ENCODE measurements at regions not wholly inside any gene's neighbourhood (a gene's known extent, or its start where the extent isn't known, plus 50 kb on each side); places are given as distances from the start of the nearest gene placed in this dataset.

DNA sequence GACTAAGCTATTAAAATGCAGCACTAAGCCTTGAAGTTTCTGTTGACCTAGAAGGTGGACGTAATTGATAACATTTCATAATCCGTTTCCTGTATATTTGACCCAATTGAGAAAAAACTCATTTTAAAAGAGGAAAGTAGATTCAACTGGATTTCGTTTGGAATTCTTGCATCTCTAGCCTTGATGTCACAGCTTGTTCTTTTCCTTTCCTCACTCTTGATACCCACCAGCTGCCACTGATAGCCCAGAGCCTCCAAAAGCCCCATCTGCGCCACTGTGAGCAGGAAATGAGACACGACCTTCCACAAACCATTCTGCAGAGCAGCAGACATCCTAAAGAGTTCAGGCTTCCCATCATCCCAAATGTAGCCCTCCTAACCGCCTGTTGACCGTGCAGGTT is 61.8 kb downstream of the FOXB1 start:
- no peak for DNase-seq (ENCODE audit: low read depth, low spot score)
- no TSS peak for BruUV-seq (replicated peaks)
- no peaks in the 10 kb centered on the region for H3K79me2 ChIP-seq (ENCODE audit: control insufficient read depth, insufficient read depth, low read length)
- peaks cover 0 to under 1% of the 10 kb centered on the region in 2 experiments; a peak in 2 of 4 replicates for H3K27me3 ChIP-seq (replicated peaks in 1 of 2; ENCODE audit: control insufficient read depth in 2 of 2, insufficient read depth in 2 of 2, low read length in 1 of 2)
- in situ Hi-C loops (cut with MboI) (no loop called here), intact Hi-C loops (cut with micrococcal nuclease; ENCODE audit: unreplicated experiment) (no loop called here)
- TF ChIP-seq ATF7 (IDR thresholded peaks at IDR 0.05; ENCODE audit: low read depth) (no peak), RELA (IDR thresholded peaks at IDR 0.05; ENCODE audit: borderline replicate concordance, partially characterized antibody) (no peak), SP1 (IDR thresholded peaks at IDR 0.05; ENCODE audit: low read depth, low read length) (no peak), SREBF1 (IDR thresholded peaks at IDR 0.05; ENCODE audit: low read length) (no peak), BCLAF1 (IDR thresholded peaks at IDR 0.05) (no peak), NR2C2 (IDR thresholded peaks at IDR 0.05; ENCODE audit: borderline replicate concordance, control insufficient read depth, insufficient read length, low read depth) (no peak), BRCA1 (IDR thresholded peaks at IDR 0.05; ENCODE audit: low read depth, low read length) (no peak), RAD51 (IDR thresholded peaks at IDR 0.05) (no peak), PBX3 (IDR thresholded peaks at IDR 0.05; ENCODE audit: insufficient replicate concordance, low read depth, low read length) (no peak), MEF2A (IDR thresholded peaks at IDR 0.05; ENCODE audit: insufficient read depth, low read depth, low read length) (no peak), TBL1XR1 (IDR thresholded peaks at IDR 0.05; ENCODE audit: low read depth, low read length) (no peak), ZNF217 (IDR thresholded peaks at IDR 0.05) (no peak), MTA3 (IDR thresholded peaks at IDR 0.05; ENCODE audit: borderline replicate concordance, low read length) (no peak)
- TF ChIP-seq, protein P1, sequence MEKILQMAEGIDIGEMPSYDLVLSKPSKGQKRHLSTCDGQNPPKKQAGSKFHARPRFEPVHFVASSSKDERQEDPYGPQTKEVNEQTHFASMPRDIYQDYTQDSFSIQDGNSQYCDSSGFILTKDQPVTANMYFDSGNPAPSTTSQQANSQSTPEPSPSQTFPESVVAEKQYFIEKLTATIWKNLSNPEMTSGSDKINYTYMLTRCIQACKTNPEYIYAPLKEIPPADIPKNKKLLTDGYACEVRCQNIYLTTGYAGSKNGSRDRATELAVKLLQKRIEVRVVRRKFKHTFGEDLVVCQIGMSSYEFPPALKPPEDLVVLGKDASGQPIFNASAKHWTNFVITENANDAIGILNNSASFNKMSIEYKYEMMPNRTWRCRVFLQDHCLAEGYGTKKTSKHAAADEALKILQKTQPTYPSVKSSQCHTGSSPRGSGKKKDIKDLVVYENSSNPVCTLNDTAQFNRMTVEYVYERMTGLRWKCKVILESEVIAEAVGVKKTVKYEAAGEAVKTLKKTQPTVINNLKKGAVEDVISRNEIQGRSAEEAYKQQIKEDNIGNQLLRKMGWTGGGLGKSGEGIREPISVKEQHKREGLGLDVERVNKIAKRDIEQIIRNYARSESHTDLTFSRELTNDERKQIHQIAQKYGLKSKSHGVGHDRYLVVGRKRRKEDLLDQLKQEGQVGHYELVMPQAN (conservative IDR thresholded peaks at IDR 0.05) = no peak
- WGBS (ENCODE audit: insufficient coverage, insufficient replicate concordance, low lambda C conversion rate, missing lambda C conversion rate) = 10% methylated on average over 7 of the region's 7 CpGs
- H2AFZ ChIP-seq (ENCODE audit: control insufficient read depth, low read depth, low read length) = no peak overlapping the region
- FAIRE-seq = no peak
- SMC1A ChIA-PET (ENCODE audit: uncharacterized antibody, unreplicated experiment) = interaction anchor here (0.6 kb wide), 1 partner anchor 14 kb away, joined by 3 read pairs; no protein-coding TSS in a partner anchor
- no peaks in the 10 kb centered on the region for H3K36me3 ChIP-seq (ENCODE audit: control insufficient read depth in 2 of 2, insufficient read depth in 2 of 2, low read length in 1 of 2)
- CTCF ChIA-PET = no interaction called here
- H3K9ac ChIP-seq (ENCODE audit: control insufficient read depth, insufficient read depth, low read length) = no peak overlapping the region
- H3K4me3 ChIP-seq = no peak overlapping the region
- H3K4me2 ChIP-seq (ENCODE audit: control insufficient read depth, insufficient read depth) = no peak overlapping the region
- POLR2A ChIA-PET = no interaction called here
- ATAC-seq = no peak
- no peaks in the 10 kb centered on the region for H4K20me1 ChIP-seq (ENCODE audit: control insufficient read depth, insufficient read depth)
- H3K4me1 ChIP-seq (ENCODE audit: control insufficient read depth, insufficient read depth, low read length) = no peaks in the 10 kb centered on the region
- no peak overlapping the region for H3K27ac ChIP-seq (ENCODE audit: control insufficient read depth, insufficient read depth)
- no peaks in the 10 kb centered on the region; the same call in 2 of the 3 replicates for H3K9me3 ChIP-seq (replicated peaks; ENCODE audit: control insufficient read depth, insufficient read depth, low read length)
- RAD21 ChIA-PET (ENCODE audit: unreplicated experiment) = no interaction called here

All from GM12878 (cell line).